ENCODE measurements at regions not wholly inside any gene's neighbourhood (a gene's known extent, or its start where the extent isn't known, plus 50 kb on each side); places are given as distances from the start of the nearest gene placed in this dataset.

GRCh38 chr4:176448761-176449160 is 129.0 kb downstream of the SPCS3 start:
- TF ChIP-seq SIN3A (IDR thresholded peaks at IDR 0.05; ENCODE audit: low read depth) (no peak), FOSL1 (IDR thresholded peaks at IDR 0.05; ENCODE audit: low read depth) (no peak), JUND (IDR thresholded peaks at IDR 0.05) (no peak), ELF1 (IDR thresholded peaks at IDR 0.05; ENCODE audit: borderline replicate concordance, low read depth) (no peak), EZH2phosphoT487 (IDR thresholded peaks at IDR 0.05; ENCODE audit: borderline replicate concordance) (no peak), MAX (IDR thresholded peaks at IDR 0.05) (no peak), ZBTB33 (IDR thresholded peaks at IDR 0.05; ENCODE audit: extremely low read depth, insufficient replicate concordance, low read length) (no peak), REST (IDR thresholded peaks at IDR 0.05; ENCODE audit: low read depth) (no peak)
- Histone ChIP-seq H3K27me3 (ENCODE audit: insufficient read depth, low read length) (no peaks in the 10 kb centered on the region), H3K4me3 (replicated peaks in 1 of 2; ENCODE audit: low read depth in 1 of 2, low read length in 2 of 2) (no peak overlapping the region), H2AFZ (ENCODE audit: low read depth, low read length, poor library complexity, severe bottlenecking) (no peak overlapping the region), H3K4me2 (ENCODE audit: low read length) (no peak overlapping the region), H3K9me3 (ENCODE audit: control insufficient read depth in 1 of 2, insufficient read depth in 1 of 2, low read depth in 1 of 2, low read length in 2 of 2) (no peaks in the 10 kb centered on the region), H3K36me3 (ENCODE audit: control insufficient read depth in 1 of 2, insufficient read depth in 2 of 2, low read length in 2 of 2) (no peaks in the 10 kb centered on the region), H4K20me1 (ENCODE audit: insufficient read depth) (no peaks in the 10 kb centered on the region), H3K79me2 (ENCODE audit: insufficient read depth, low read length) (no peaks in the 10 kb centered on the region), H3K27ac (ENCODE audit: low read depth, low read length) (no peak overlapping the region), H3K4me1 (ENCODE audit: control insufficient read depth in 1 of 2, insufficient read depth in 2 of 2, low read length in 2 of 2) (peaks cover 7 to 13% of the 10 kb centered on the region in 2 experiments), H3K9me2 (ENCODE audit: insufficient read depth) (no peaks in the 10 kb centered on the region), H3K9ac (ENCODE audit: low read length) (no peak overlapping the region)
- ATAC-seq (no peak), DNase-seq (ENCODE audit: low read depth, low spot score) (no peak)
- ChIA-PET RAD21 (ENCODE audit: low non-redundant PET in 1 of 2, low total read pairs in 2 of 2, uncharacterized antibody in 2 of 2, unreplicated experiment in 2 of 2) (no interaction called here), CTCF (no interaction called here), POLR2A (no interaction called here)
- intact Hi-C loops (cut with micrococcal nuclease), result no loop called here
- no TSS peak for BruUV-seq (replicated peaks)
